ENCODE measurements at regions not wholly inside any gene's neighbourhood (a gene's known extent, or its start where the extent isn't known, plus 50 kb on each side); places are given as distances from the start of the nearest gene placed in this dataset.

- no peak for DNase-seq (ENCODE audit: low spot score)
- H3K27me3 Mint-ChIP-seq (ENCODE audit: insufficient read depth) = no peaks in the 10 kb centered on the region
- H3K4me1 Mint-ChIP-seq (ENCODE audit: low read depth) = no peaks in the 10 kb centered on the region
- H3K9me3 Mint-ChIP-seq = peaks cover 3% of the 10 kb centered on the region
- no peaks in the 10 kb centered on the region for H3K36me3 Mint-ChIP-seq (ENCODE audit: low read depth)
- H3K4me3 Mint-ChIP-seq = no peak overlapping the region
- H3K27ac Mint-ChIP-seq = no peak overlapping the region
- intact Hi-C loops (cut with micrococcal nuclease) = no loop called here
Measured at GRCh38 chr9:18032636-18033035, 441.3 kb upstream of the ADAMTSL1 start.

- Mint-ChIP-seq H3K27ac (no peak overlapping the region), H3K36me3 (ENCODE audit: low read depth) (no peaks in the 10 kb centered on the region), H3K9me3 (no peaks in the 10 kb centered on the region), H3K4me1 (ENCODE audit: low read depth) (no peaks in the 10 kb centered on the region), H3K4me3 (no peak overlapping the region), H3K27me3 (ENCODE audit: insufficient read depth) (no peaks in the 10 kb centered on the region)
- intact Hi-C loops (cut with micrococcal nuclease) = no loop called here
- no peak for DNase-seq (ENCODE audit: low spot score)
Measured at GRCh38 chr9:18036422-18037187, 437.3 kb upstream of the ADAMTSL1 start.

- DNase-seq (ENCODE audit: low spot score) = no peak
- Mint-ChIP-seq H3K36me3 (ENCODE audit: low read depth) (no peaks in the 10 kb centered on the region), H3K4me1 (ENCODE audit: low read depth) (no peaks in the 10 kb centered on the region), H3K9me3 (no peaks in the 10 kb centered on the region), H3K27me3 (ENCODE audit: insufficient read depth) (no peaks in the 10 kb centered on the region), H3K27ac (no peak overlapping the region), H3K4me3 (no peak overlapping the region)
- intact Hi-C loops (cut with micrococcal nuclease) = no loop called here
Measured at GRCh38 chr9:18037981-18038380, 436.0 kb upstream of the ADAMTSL1 start.

DNA sequence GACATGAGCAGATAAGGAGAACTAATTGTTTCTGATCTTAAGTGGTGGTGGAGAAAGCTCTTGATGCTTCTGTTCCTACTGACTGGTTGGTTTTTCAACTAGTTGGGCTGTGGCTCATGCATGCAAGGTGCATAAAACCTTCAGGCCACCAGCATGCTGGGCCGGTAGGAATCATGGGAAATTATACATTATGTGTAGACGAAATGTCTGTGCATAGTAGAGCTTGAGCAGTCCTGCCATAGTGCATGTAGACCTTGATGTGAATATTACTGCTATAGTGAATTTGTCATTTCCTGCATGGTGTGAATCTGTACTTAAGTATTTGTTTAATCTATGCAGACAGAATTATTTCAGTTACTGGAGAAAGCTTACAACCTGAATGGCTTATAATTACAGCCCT, 433.6 kb upstream of the ADAMTSL1 start:
- Mint-ChIP-seq H3K4me1 (ENCODE audit: low read depth) (no peaks in the 10 kb centered on the region), H3K4me3 (no peak overlapping the region), H3K9me3 (no peaks in the 10 kb centered on the region), H3K36me3 (ENCODE audit: low read depth) (no peaks in the 10 kb centered on the region), H3K27me3 (ENCODE audit: insufficient read depth) (no peaks in the 10 kb centered on the region), H3K27ac (no peak overlapping the region)
- intact Hi-C loops (cut with micrococcal nuclease) = no loop called here
- no peak for DNase-seq (ENCODE audit: low spot score)

DNA sequence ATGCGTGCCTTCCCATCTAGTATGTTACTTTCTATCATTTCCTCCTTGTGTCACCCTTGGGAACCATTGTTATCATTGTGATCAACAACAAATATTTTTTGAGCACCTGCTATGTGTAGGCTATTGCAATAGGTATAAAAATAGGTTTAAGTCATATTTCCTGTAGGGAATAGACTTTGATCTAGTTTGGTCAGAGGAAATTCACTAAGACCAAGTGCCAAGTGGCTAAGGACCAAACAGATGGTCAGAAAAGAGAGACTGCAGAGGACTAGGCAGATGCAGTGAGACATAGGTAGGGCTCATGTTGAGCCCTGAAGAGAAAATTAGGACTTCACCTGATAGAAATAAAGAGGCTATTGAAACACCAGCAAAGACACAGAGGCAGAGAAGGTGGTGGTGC, 430.0 kb upstream of the ADAMTSL1 start:
- no peak for DNase-seq (ENCODE audit: low spot score)
- Mint-ChIP-seq H3K9me3 (no peaks in the 10 kb centered on the region), H3K36me3 (ENCODE audit: low read depth) (no peaks in the 10 kb centered on the region), H3K4me1 (ENCODE audit: low read depth) (no peaks in the 10 kb centered on the region), H3K27ac (no peak overlapping the region), H3K4me3 (no peak overlapping the region), H3K27me3 (ENCODE audit: insufficient read depth) (no peaks in the 10 kb centered on the region)
- intact Hi-C loops (cut with micrococcal nuclease) = no loop called here

DNA sequence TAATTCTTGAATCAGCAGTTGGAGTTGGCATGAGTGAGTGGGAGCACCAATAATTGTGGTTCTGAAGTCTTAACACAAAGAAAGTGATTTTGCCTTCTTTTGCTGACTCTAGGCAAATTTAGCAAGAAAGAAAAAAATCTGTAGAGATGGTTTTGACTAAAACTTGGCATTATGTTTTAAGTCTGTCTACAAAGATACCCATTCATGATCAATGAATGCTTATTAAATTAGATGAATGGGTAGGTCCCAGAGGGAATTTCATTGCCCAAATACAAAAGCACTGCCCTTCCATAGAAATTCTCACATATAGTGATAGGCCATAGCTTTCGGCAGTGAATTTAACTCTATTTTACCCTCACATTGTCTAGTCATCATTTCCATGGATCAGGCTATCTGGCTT, 428.6 kb upstream of the ADAMTSL1 start:
- Mint-ChIP-seq H3K9me3 (no peaks in the 10 kb centered on the region), H3K4me1 (ENCODE audit: low read depth) (no peaks in the 10 kb centered on the region)

GRCh38 chr9:18046068-18046467, 427.9 kb upstream of the ADAMTSL1 start:
- Mint-ChIP-seq H3K4me3 (no peak overlapping the region), H3K27me3 (ENCODE audit: insufficient read depth) (no peaks in the 10 kb centered on the region), H3K4me1 (ENCODE audit: low read depth) (no peaks in the 10 kb centered on the region), H3K9me3 (no peaks in the 10 kb centered on the region), H3K36me3 (ENCODE audit: low read depth) (no peaks in the 10 kb centered on the region), H3K27ac (no peak overlapping the region)
- intact Hi-C loops (cut with micrococcal nuclease) = no loop called here
- DNase-seq (ENCODE audit: low spot score) = no peak

More for the DNA sequence above, 428.6 kb upstream of the ADAMTSL1 start:
- Mint-ChIP-seq H3K4me3 (no peak overlapping the region), H3K36me3 (ENCODE audit: low read depth) (no peaks in the 10 kb centered on the region), H3K27me3 (ENCODE audit: insufficient read depth) (no peaks in the 10 kb centered on the region), H3K27ac (no peak overlapping the region)
- DNase-seq (ENCODE audit: low spot score) = no peak
- intact Hi-C loops (cut with micrococcal nuclease) = no loop called here

DNA sequence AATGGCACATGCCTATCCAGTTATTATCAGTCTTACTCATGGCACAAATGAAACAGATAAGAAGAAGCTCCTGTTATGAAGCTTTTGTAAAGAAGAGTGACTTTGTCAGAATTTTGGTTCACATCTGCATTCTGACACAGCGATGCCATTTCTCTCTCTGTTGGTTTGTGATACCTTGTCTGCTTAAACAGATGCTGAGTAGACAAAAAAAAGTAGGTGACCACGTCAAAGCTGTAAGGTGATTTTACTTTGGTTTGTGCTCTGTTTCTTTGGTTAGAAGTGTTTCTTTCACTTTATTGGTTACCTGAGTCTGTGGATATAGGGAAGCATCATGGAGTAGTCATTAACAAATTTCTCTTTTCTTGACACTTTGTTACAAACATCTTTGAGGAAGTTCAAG, 422.3 kb upstream of the ADAMTSL1 start:
- DNase-seq (ENCODE audit: low spot score) = no peak
- no peak overlapping the region for H3K4me3 Mint-ChIP-seq
- H3K9me3 Mint-ChIP-seq = no peaks in the 10 kb centered on the region
- intact Hi-C loops (cut with micrococcal nuclease) = no loop called here
- no peaks in the 10 kb centered on the region for H3K4me1 Mint-ChIP-seq (ENCODE audit: low read depth)
- no peaks in the 10 kb centered on the region for H3K27me3 Mint-ChIP-seq (ENCODE audit: insufficient read depth)
- H3K36me3 Mint-ChIP-seq (ENCODE audit: low read depth) = no peaks in the 10 kb centered on the region
- H3K27ac Mint-ChIP-seq = no peak overlapping the region

GRCh38 chr9:18052060-18052459, 421.9 kb upstream of the ADAMTSL1 start:
- Mint-ChIP-seq H3K4me3 (no peak overlapping the region), H3K9me3 (no peaks in the 10 kb centered on the region), H3K36me3 (ENCODE audit: low read depth) (no peaks in the 10 kb centered on the region), H3K27ac (no peak overlapping the region), H3K4me1 (ENCODE audit: low read depth) (no peaks in the 10 kb centered on the region), H3K27me3 (ENCODE audit: insufficient read depth) (no peaks in the 10 kb centered on the region)
- DNase-seq (ENCODE audit: low spot score) = no peak
- intact Hi-C loops (cut with micrococcal nuclease) = no loop called here

GRCh38 chr9:18056269-18056992, 417.5 kb upstream of the ADAMTSL1 start:
- no peak overlapping the region for H3K27ac Mint-ChIP-seq
- H3K27me3 Mint-ChIP-seq (ENCODE audit: insufficient read depth) = no peaks in the 10 kb centered on the region
- no peak for DNase-seq (ENCODE audit: low spot score)
- H3K4me1 Mint-ChIP-seq (ENCODE audit: low read depth) = no peaks in the 10 kb centered on the region
- no peaks in the 10 kb centered on the region for H3K9me3 Mint-ChIP-seq
- no peak overlapping the region for H3K4me3 Mint-ChIP-seq
- no peaks in the 10 kb centered on the region for H3K36me3 Mint-ChIP-seq (ENCODE audit: low read depth)
- intact Hi-C loops (cut with micrococcal nuclease) = no loop called here

DNA sequence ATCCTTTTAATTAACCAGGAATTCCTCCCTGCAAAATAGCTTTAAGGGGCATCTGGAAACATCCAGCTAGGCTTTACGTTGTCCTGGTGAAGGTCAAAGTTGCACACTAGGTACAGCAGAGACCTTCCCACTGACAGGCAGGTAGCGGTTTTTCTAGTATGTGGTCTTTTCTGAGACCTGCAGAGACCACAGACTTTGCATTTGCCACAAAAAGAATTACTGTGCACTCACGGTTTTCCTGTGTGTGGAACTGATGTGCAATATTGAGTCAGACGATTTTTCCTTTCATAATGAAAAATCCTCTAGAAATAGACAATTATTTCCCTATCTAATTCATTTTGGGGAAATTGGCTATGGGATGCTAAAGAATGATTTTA, 417.0 kb upstream of the ADAMTSL1 start:
- Mint-ChIP-seq H3K27ac (no peak overlapping the region), H3K9me3 (no peaks in the 10 kb centered on the region)
- intact Hi-C loops (cut with micrococcal nuclease) = no loop called here

GRCh38 chr9:18058564-18059442, 415.1 kb upstream of the ADAMTSL1 start:
- Mint-ChIP-seq H3K4me1 (ENCODE audit: low read depth) (no peaks in the 10 kb centered on the region), H3K27me3 (ENCODE audit: insufficient read depth) (peaks cover 2% of the 10 kb centered on the region), H3K36me3 (ENCODE audit: low read depth) (no peaks in the 10 kb centered on the region), H3K4me3 (no peak overlapping the region), H3K27ac (no peak overlapping the region), H3K9me3 (no peaks in the 10 kb centered on the region)
- intact Hi-C loops (cut with micrococcal nuclease) = no loop called here
- DNase-seq (ENCODE audit: low spot score) = no peak

More for the DNA sequence above, 417.0 kb upstream of the ADAMTSL1 start:
- Mint-ChIP-seq H3K4me1 (ENCODE audit: low read depth) (no peaks in the 10 kb centered on the region), H3K36me3 (ENCODE audit: low read depth) (no peaks in the 10 kb centered on the region), H3K4me3 (no peak overlapping the region), H3K27me3 (ENCODE audit: insufficient read depth) (peaks cover 2% of the 10 kb centered on the region)
- no peak for DNase-seq (ENCODE audit: low spot score)

DNA sequence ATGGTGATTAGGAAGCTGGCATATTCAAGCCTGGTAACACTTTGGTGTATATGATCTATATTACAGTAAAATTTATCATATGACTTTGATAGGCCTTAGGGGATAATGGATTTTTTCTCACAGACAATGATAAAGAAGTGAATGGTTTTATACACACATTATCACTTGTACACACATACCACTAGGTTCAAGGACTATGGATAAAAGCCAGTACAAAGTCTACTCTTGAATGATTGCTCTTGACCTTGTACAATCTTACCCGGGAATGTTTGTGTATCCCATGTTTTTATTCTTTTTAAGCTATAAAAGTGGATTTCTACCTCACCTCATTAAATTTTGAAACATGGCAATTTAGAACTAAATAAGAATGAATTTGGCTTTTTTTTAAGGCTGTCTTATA, 414.5 kb upstream of the ADAMTSL1 start:
- no peaks in the 10 kb centered on the region for H3K4me1 Mint-ChIP-seq (ENCODE audit: low read depth)
- no peak for DNase-seq (ENCODE audit: low spot score)
- H3K9me3 Mint-ChIP-seq = no peaks in the 10 kb centered on the region
- intact Hi-C loops (cut with micrococcal nuclease) = no loop called here
- H3K27me3 Mint-ChIP-seq (ENCODE audit: insufficient read depth) = peaks cover 2% of the 10 kb centered on the region
- no peak overlapping the region for H3K27ac Mint-ChIP-seq
- no peaks in the 10 kb centered on the region for H3K36me3 Mint-ChIP-seq (ENCODE audit: low read depth)
- no peak overlapping the region for H3K4me3 Mint-ChIP-seq
